Prostate gland (tissue), 2 donors: ENCODE measurements at regions not wholly inside any gene's neighbourhood (a gene's known extent, or its start where the extent isn't known, plus 50 kb on each side); places are given as distances from the start of the nearest gene placed in this dataset.

ENCODE experiments used
- CTCF ChIP-seq, 4 experiments: fragments of 200-600 bp in 2 of 4; fragments of 450-650 bp in 2 of 4; sonication (generic) in 2 of 4; IDR thresholded peaks; 1 replicate in 3 of 4; 2 replicates in 1 of 4; pipeline ENCODE4 v1.5.1; 2016 to 2019; ENCODE audit warnings: antibody characterized with exemption in 4 of 4, mild to moderate bottlenecking in 2 of 4, moderate library complexity in 2 of 4
- POLR2A ChIP-seq: fragments of 450-650 bp; IDR thresholded peaks from one replicate; pipeline ENCODE4 v1.6.1; 2016; ENCODE audit warnings: antibody characterized with exemption, mild to moderate bottlenecking

GRCh38 chr9:1653282-1653681, 361.9 kb upstream of the SMARCA2 start:
- TF ChIP-seq CTCF (IDR thresholded peaks at IDR 0.05) (no peak), POLR2A (no peak)
